OCI-LY7 (cell line): ENCODE measurements at regions not wholly inside any gene's neighbourhood (a gene's known extent, or its start where the extent isn't known, plus 50 kb on each side); places are given as distances from the start of the nearest gene placed in this dataset.

Source experiments
- BruUV-seq: library from RNA; stranded (reverse); fragments of 400-500 nt; replicated peaks from 2 replicates; lab custom pipeline; 2021; lab: Mats Ljungman, UMichigan
- CTCF ChIA-PET: fragments of 300-600 bp; sonication (Branson Sonifier 250); formaldehyde crosslinking; loops from one replicate; lab custom pipeline; 2022; ENCODE audit warnings: antibody characterized with exemption; ENCODE audit not compliant: unreplicated experiment; lab: Charles Lee
- POLR2A ChIA-PET: fragments of 300-600 bp; sonication (Branson Sonifier 250); formaldehyde crosslinking; loops from one replicate; lab custom pipeline; 2022; ENCODE audit warnings: antibody characterized with exemption; lab: Charles Lee
- DNase-seq: peaks from one replicate; pipeline ENCODE4 v3.0.0-alpha.2; 2015; ENCODE audit warnings: low spot score
- H2AFZ ChIP-seq: fragments of 200-600 bp; sonication (generic), shearing (Covaris generic); 2 replicates; pipeline ENCODE4 v1.6.1; 2014; ENCODE audit warnings: mild to moderate bottlenecking, antibody characterized with exemption, low read length, moderate library complexity
- H3K27ac ChIP-seq: fragments of 200-600 bp; sonication (generic); 2 replicates; pipeline ENCODE4 v1.5.1; 2014; ENCODE audit warnings: mixed run types, low read depth, mild to moderate bottlenecking, moderate library complexity, low read length, inconsistent platforms; ENCODE audit not compliant: poor library complexity, severe bottlenecking
- H3K36me3 ChIP-seq: fragments of 200-600 bp; sonication (generic); 2 replicates; pipeline ENCODE4 v1.6.1; 2014; ENCODE audit warnings: mild to moderate bottlenecking, antibody characterized with exemption, low read length, moderate library complexity, mixed read lengths; ENCODE audit not compliant: insufficient read depth
- H3K4me1 ChIP-seq: fragments of 200-600 bp; sonication (generic); 2 replicates; pipeline ENCODE4 v1.5.1; 2014; ENCODE audit warnings: mild to moderate bottlenecking, low read length; ENCODE audit not compliant: insufficient read depth, poor library complexity, severe bottlenecking
- H3K4me2 ChIP-seq: fragments of 200-600 bp; sonication (generic); 2 replicates; pipeline ENCODE4 v1.6.1; 2014; ENCODE audit warnings: mild to moderate bottlenecking, low read length
- H3K4me3 ChIP-seq: fragments of 200-600 bp; sonication (generic); 2 replicates; pipeline ENCODE4 v1.5.1; 2014; ENCODE audit warnings: mild to moderate bottlenecking, low read depth, low read length; ENCODE audit not compliant: poor library complexity, severe bottlenecking
- H3K79me2 ChIP-seq: fragments of 200-600 bp; sonication (generic); 2 replicates; pipeline ENCODE4 v1.6.1; 2016; ENCODE audit warnings: low read depth, mild to moderate bottlenecking, low read length, moderate library complexity, mixed read lengths; ENCODE audit not compliant: insufficient read depth
- H3K9me2 ChIP-seq: fragments of 200-600 bp; sonication (generic); 2 replicates; pipeline ENCODE4 v1.6.1; 2016; ENCODE audit warnings: mild to moderate bottlenecking, low read length, mixed read lengths; ENCODE audit not compliant: insufficient read depth
- H3K9me3 ChIP-seq: fragments of 200-600 bp; sonication (generic); 2 replicates; pipeline ENCODE4 v1.6.1; 2014; ENCODE audit warnings: mild to moderate bottlenecking, mixed run types, low read length, mixed read lengths
- H4K20me1 ChIP-seq: fragments of 200-600 bp; sonication (generic); 2 replicates; pipeline ENCODE4 v1.6.1; 2014; ENCODE audit warnings: mild to moderate bottlenecking, antibody characterized with exemption, low read length, moderate library complexity, mixed read lengths; ENCODE audit not compliant: insufficient read depth
- CTCF ChIP-seq: fragments of 200-600 bp; sonication (generic); conservative IDR thresholded peaks from 2 replicates; pipeline ENCODE4 v1.5.1; 2014; ENCODE audit warnings: mild to moderate bottlenecking, antibody characterized with exemption, low read length, moderate library complexity, mixed read lengths
- EZH2phosphoT487 ChIP-seq: fragments of 200-600 bp; sonication (generic); IDR thresholded peaks from 2 replicates; pipeline ENCODE4 v1.6.1; 2018; ENCODE audit warnings: low read depth, borderline replicate concordance, mild to moderate bottlenecking, mixed run types, antibody characterized with exemption, low read length, moderate library complexity, mixed read lengths
- intact Hi-C: fragments of 100-400 bp; cut with micrococcal nuclease; formaldehyde crosslinking; loops from one replicate; pipeline ENCODE4 v1.10.0; 2022; ENCODE audit not compliant: unreplicated experiment

DNA sequence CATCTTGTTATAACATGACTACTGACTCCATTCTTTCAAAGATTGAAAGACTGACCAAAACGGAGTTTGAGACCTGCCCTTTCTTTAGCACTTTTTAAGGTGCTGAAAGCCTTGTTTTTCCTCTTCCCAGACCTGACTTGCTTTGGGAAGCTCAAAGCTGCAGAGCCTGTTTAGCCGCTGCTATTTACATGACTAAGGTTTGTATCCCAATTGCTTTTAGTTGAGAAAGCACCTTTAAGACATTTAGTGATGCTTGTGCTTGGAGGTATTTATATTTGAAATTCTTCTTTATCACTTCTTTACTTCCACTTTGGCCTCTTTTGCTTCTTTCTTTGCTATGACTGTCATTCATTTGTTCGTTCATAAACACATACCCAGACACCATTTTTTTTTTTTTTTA, 182.6 kb upstream of the ELL2 start:
- Histone ChIP-seq H2AFZ (no peak overlapping the region), H3K4me1 (no peaks in the 10 kb centered on the region), H3K9me2 (no peaks in the 10 kb centered on the region), H3K9me3 (no peaks in the 10 kb centered on the region), H4K20me1 (no peaks in the 10 kb centered on the region), H3K4me2 (no peak overlapping the region), H3K4me3 (no peak overlapping the region), H3K27ac (no peak overlapping the region), H3K79me2 (no peaks in the 10 kb centered on the region), H3K36me3 (no peaks in the 10 kb centered on the region)
- DNase-seq = no peak
- intact Hi-C loops = no loop called here
- ChIA-PET POLR2A (no interaction called here), CTCF (no interaction called here)
- BruUV-seq = no TSS peak
- TF ChIP-seq CTCF (no peak), EZH2phosphoT487 (no peak)

- Histone ChIP-seq H4K20me1 (no peaks in the 10 kb centered on the region), H3K4me1 (no peaks in the 10 kb centered on the region), H3K4me2 (no peak overlapping the region), H3K4me3 (no peak overlapping the region), H2AFZ (no peak overlapping the region), H3K9me2 (no peaks in the 10 kb centered on the region), H3K9me3 (no peaks in the 10 kb centered on the region), H3K36me3 (no peaks in the 10 kb centered on the region), H3K79me2 (no peaks in the 10 kb centered on the region), H3K27ac (no peak overlapping the region)
- intact Hi-C loops = no loop called here
- no peak for DNase-seq
- ChIA-PET CTCF (no interaction called here), POLR2A (no interaction called here)
- BruUV-seq = no TSS peak
- TF ChIP-seq EZH2phosphoT487 (no peak), CTCF (no peak)
Measured at GRCh38 chr5:96143450-96143849, 181.8 kb upstream of the ELL2 start.

- no peak for DNase-seq
- ChIA-PET POLR2A (no interaction called here), CTCF (no interaction called here)
- H3K4me3 ChIP-seq = no peak overlapping the region
- no peak overlapping the region for H3K27ac ChIP-seq
- no peaks in the 10 kb centered on the region for H3K9me2 ChIP-seq
- BruUV-seq = no TSS peak
- no peaks in the 10 kb centered on the region for H3K4me1 ChIP-seq
- no peaks in the 10 kb centered on the region for H4K20me1 ChIP-seq
- TF ChIP-seq CTCF = no peak
- no peak for TF ChIP-seq EZH2phosphoT487
- H3K79me2 ChIP-seq = no peaks in the 10 kb centered on the region
- intact Hi-C loops = no loop called here
- H2AFZ ChIP-seq = no peak overlapping the region
- H3K4me2 ChIP-seq = no peak overlapping the region
- H3K36me3 ChIP-seq = no peaks in the 10 kb centered on the region
- H3K9me3 ChIP-seq = no peaks in the 10 kb centered on the region
Measured at GRCh38 chr5:96142786-96143434, 181.3 kb upstream of the ELL2 start.
